T-helper 1 cell (primary cell): ENCODE measurements at regions not wholly inside any gene's neighbourhood (a gene's known extent, or its start where the extent isn't known, plus 50 kb on each side); places are given as distances from the start of the nearest gene placed in this dataset.

ENCODE experiments used
- DNase-seq, 5 donors: peaks; one replicate each; pipeline ENCODE4 v3.0.0-alpha.2; 2012 to 2020

- DNase-seq = no peak
These were observed 72.7 kb upstream of the NEURL1B start for GRCh38 chr5:172568308-172568910.

GRCh38 chr5:172567843-172568242 is 73.2 kb upstream of the NEURL1B start:
- DNase-seq = no peak

DNA sequence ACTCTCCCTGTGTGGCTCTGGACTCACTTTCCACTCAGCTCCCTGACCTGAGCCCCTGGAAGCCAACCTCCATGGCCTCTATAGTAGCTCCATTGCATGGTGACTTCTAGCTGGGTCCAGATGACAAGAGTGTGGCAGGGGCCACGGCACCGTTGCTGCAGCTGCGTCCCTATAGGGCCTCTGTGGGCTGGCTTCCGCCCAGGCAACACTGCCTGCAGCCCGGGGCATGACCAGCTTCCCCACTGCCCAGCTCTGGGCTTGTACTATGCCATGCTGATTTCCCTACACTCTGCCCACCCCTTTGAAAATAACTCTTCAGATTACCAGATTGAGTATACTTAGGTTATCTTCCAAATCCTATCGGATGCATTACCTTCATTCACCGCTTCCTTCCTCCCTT is 73.8 kb upstream of the NEURL1B start:
- DNase-seq = no peak

- no peak for DNase-seq
These were observed 75.0 kb upstream of the NEURL1B start for GRCh38 chr5:172565931-172566665.

- DNase-seq = no peak
These were observed 75.6 kb upstream of the NEURL1B start for GRCh38 chr5:172565455-172565854.

DNA sequence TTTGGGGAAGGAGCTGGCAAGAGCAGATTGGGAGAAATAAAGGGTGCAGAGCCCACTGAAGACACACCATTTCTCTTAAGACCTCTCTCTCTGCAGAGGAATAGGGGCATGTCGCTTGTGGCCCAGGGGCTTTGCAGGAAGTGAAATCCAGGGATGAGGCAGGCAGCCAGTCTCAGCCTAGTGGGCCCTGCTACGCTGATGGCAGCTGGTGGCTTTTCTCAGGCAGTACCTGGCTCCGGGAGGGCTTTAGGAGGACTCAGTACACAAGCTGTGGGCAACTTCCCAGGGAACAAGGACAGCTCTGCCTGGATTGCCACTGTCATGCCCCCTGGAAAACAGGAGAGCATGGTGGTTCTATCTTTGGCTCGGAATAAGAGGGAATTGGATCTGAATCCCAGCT is 76.2 kb upstream of the NEURL1B start:
- DNase-seq = no peak

GRCh38 chr5:172564188-172564587 is 76.9 kb upstream of the NEURL1B start:
- no peak for DNase-seq

GRCh38 chr5:172562443-172562842 is 78.6 kb upstream of the NEURL1B start:
- DNase-seq = no peak

GRCh38 chr5:172561151-172561550 is 79.9 kb upstream of the NEURL1B start:
- no peak for DNase-seq

GRCh38 chr5:172559004-172559932 is 81.8 kb upstream of the NEURL1B start:
- no peak for DNase-seq

- no peak for DNase-seq
These were observed 82.7 kb upstream of the NEURL1B start for GRCh38 chr5:172558076-172558976.

DNA sequence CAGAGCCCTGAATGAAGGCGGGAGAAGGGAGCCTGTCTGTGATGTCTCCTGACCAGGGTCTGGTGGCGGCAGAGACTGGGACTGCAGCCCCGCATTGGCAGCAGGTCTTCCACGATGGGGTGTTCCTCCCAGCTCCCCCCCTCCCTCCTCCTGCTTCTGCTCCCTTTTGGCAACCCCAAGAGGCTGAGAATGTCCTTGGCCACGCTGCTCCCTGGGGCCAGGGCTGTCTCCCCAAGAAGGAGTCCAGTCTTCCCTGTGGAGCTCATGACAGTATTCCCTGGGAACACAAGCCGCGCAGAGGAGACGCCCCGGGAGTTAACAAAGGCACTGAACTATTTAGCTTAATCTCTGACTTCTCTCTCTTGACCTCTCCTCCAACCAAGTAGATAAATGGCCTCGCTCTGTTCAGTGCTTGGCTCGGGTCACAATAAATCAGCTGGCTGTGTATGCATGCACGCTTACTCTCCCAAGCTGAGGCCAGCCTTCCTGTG is 84.0 kb upstream of the NEURL1B start:
- DNase-seq = no peak

- DNase-seq = no peak
These were observed 84.8 kb upstream of the NEURL1B start for GRCh38 chr5:172556262-172556661.

DNA sequence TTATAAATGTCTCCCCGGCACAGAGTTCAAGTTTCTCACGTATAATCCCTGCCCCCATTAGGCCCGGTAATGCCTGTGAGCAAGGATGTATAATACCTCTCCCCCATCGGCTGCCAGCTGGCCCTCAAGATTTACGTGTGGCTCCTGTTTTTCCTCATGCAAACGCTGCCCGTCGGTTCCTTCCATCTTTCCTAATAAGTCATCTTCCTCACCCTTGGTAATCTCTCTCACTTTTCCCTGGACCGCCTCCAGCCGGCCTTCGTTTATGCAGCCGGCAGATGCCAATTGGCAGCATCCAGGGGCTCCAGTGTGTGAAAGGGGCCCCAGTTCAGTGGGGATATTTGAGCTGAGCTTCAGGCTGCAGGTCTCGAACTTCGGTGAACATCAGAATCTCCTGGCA is 86.5 kb upstream of the NEURL1B start:
- DNase-seq = no peak

DNA sequence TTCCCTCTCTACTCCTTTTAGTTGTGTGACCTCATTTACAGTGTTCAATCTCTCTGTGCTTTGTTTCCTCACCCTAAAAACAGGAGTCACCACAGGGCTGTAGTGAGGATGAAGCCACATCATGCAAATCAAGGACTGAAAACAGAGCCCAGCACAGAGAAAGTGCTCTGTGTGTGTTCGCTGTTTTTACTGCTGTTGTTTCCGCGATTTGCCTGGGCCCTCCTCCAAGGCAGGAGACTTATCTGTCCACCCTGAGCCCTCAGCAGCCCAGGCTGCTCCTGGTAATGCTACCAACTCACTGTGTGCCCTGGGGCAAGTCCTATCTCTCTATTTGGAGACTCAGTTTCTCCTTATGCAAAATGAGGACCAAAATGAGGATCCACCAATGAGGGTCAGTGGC is 87.2 kb upstream of the NEURL1B start:
- DNase-seq = no peak

GRCh38 chr5:172553167-172553566 is 87.9 kb upstream of the NEURL1B start:
- no peak for DNase-seq

DNA sequence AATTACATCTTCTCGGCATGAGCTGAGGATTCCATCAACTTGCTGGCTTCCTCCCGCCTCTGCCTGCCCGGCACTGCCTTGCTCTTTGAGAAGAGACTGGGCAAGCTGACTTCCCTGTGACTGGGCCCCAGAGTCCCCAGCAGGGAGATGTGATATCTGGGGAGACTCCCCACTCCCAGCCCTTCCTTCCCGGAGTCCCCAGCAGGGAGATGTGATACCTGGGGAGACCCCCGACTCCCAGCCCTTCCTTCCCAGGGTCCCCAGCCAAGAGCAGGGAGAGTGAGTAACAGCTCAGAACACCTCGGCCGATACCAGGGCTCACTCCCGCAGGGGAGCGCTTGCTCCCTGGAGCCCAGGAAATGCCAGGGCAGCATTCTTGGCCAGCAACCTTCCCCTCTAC is 90.1 kb upstream of the NEURL1B start:
- no peak for DNase-seq

GRCh38 chr5:172550096-172550765 is 90.8 kb upstream of the NEURL1B start:
- DNase-seq = no peak

DNA sequence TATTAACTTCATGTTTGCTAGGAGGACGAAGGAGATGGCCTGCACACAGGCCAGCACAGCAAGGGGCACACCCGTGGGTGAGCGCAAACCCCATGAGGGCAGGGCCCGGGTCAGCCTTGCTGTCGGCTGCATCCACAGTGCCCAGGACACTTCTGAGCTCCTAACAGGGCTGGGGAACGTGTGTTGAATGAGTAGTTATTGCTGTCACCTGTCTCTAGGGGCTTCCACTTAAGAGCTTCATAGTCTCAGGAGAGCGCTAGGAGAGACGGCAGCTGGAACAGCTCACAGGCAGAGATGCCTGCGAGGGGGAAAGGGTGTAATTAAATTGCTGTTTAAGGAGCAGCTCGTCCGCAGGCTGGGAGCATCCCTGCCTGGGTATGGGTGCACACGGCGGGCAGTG is 91.4 kb upstream of the NEURL1B start:
- no peak for DNase-seq

DNA sequence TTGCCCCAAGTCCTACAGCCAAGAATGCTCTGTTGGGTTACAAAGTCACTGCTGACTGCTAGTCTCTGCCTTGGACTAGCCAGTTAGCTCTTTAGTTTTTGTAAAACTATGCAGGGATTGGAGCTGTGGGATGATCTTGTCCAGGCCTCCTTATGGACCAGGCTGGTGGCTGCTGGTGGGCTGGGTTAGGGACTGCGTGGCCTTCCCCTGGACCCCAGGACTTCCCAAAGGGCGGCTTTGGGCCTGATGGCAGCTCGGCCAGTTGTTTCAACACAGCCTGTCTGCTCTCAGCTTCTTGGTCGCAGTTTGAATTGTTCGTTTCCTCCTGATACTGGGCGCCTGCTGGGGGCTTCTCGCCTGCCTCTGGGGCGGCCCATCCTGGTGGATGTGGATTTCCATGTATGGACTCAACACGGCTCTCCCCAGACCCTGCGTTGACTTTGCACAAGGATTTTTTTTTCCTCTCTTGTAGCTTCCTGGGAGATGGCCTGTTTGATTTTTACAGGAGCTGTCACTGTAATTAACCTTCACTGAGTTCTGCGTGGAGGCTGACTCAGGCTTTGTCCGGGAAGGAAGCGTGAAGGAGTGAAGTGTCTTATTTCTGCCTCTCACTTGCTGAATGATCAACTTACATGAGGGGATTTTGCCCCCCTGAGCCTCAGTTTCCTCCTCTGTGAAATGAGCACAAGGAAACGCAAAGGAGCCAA is 91.9 kb upstream of the NEURL1B start:
- no peak for DNase-seq

DNA sequence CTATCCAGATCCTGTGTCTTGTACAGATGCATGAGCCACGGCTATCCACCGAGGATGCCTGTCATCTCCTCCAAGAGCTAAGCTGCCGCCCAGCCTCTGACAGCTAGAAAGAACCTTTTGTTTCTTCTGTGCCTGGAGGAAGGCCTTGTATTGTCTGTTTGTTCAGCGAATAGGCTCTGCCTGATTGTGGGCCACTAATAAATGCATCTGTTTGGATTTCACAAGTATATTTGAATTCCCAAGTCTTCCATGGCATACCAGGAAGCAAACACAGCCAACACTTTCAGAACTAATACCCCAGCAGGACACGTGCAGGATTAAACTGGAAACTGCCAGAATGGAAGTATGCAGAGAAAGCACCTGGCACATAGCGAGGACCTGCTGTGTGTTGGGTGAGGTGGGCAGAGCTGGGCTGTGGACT is 92.7 kb upstream of the NEURL1B start:
- no peak for DNase-seq
